Caco-2 (cell line): ENCODE measurements at regions not wholly inside any gene's neighbourhood (a gene's known extent, or its start where the extent isn't known, plus 50 kb on each side); places are given as distances from the start of the nearest gene placed in this dataset.
A peak's percentile ranks its signal among the peaks of the same experiment; 100 is the strongest.

ENCODE experiments used
- BruUV-seq: library from RNA; stranded (reverse); fragments of 400-500 nt; replicated peaks from 2 replicates; lab custom pipeline; 2021; lab: Mats Ljungman, UMichigan
- CTCF ChIA-PET: fragments of 300-600 bp; sonication (Branson Sonifier 250); formaldehyde crosslinking; loops from one replicate; lab custom pipeline; 2022; ENCODE audit warnings: antibody characterized with exemption; lab: Charles Lee
- POLR2A ChIA-PET: fragments of 300-600 bp; sonication (Branson Sonifier 250); formaldehyde crosslinking; loops from one replicate; lab custom pipeline; 2022; ENCODE audit warnings: antibody characterized with exemption; lab: Charles Lee
- DNase-seq, 2 experiments: peaks; one replicate each; pipeline versions ENCODE4 v3.0.0 to v3.0.0-alpha.2; 2020 to 2022
- H3K27me3 ChIP-seq: replicated peaks from 2 replicates; pipeline ENCODE4 v1.6.0; 2011; ENCODE audit warnings: low read length; ENCODE audit not compliant: control insufficient read depth, insufficient read depth
- H3K36me3 ChIP-seq: 2 replicates; pipeline ENCODE4 v1.5.1; 2011; ENCODE audit warnings: low read length; ENCODE audit not compliant: control insufficient read depth, insufficient read depth
- H3K4me1 ChIP-seq: fragments of 250-450 bp; sonication (Bioruptor Pico); 2 replicates; pipeline ENCODE4 v1.5.1; 2020; ENCODE audit warnings: mild to moderate bottlenecking
- H3K4me3 ChIP-seq: 2 replicates; pipeline ENCODE4 v1.5.1; 2011; ENCODE audit warnings: low read depth, mild to moderate bottlenecking, control low read depth, low read length
- H3K9me3 ChIP-seq: fragments of 250-450 bp; sonication (Bioruptor Pico); 2 replicates; pipeline ENCODE4 v1.5.1; 2020; ENCODE audit warnings: mild to moderate bottlenecking, moderate library complexity
- H3K27ac Mint-ChIP-seq: one replicate; pipeline ENCODE4 v1.8.0; 2022; ENCODE audit warnings: mixed read lengths; ENCODE audit not compliant: unreplicated experiment
- H3K27me3 Mint-ChIP-seq: one replicate; pipeline ENCODE4 v1.8.0; 2022; ENCODE audit warnings: mixed read lengths; ENCODE audit not compliant: insufficient read depth, unreplicated experiment
- H3K36me3 Mint-ChIP-seq: one replicate; pipeline ENCODE4 v1.8.0; 2022; ENCODE audit warnings: mild to moderate bottlenecking, mixed read lengths; ENCODE audit not compliant: insufficient read depth, unreplicated experiment
- H3K4me1 Mint-ChIP-seq: one replicate; pipeline ENCODE4 v1.8.0; 2022; ENCODE audit warnings: low read depth, mixed read lengths; ENCODE audit not compliant: unreplicated experiment
- H3K4me3 Mint-ChIP-seq: one replicate; pipeline ENCODE4 v1.8.0; 2022; ENCODE audit warnings: mild to moderate bottlenecking, moderate library complexity, mixed read lengths; ENCODE audit not compliant: unreplicated experiment
- H3K9me3 Mint-ChIP-seq: one replicate; pipeline ENCODE4 v1.8.0; 2022; ENCODE audit warnings: mixed read lengths; ENCODE audit not compliant: unreplicated experiment
- CTCF ChIP-seq, 2 experiments: fragments of 200-600 bp in 1 of 2; IDR thresholded peaks; 1 replicate in 1 of 2; 2 replicates in 1 of 2; pipeline versions ENCODE4 v1.5.1 to v1.8.0; 2011 to 2022; ENCODE audit warnings: antibody characterized with exemption in 1 of 2, control low read depth in 1 of 2, inconsistent platforms in 1 of 2, low read depth in 1 of 2, low read length in 1 of 2, mild to moderate bottlenecking in 1 of 2, moderate library complexity in 1 of 2; ENCODE audit not compliant: insufficient read depth in 1 of 2, severe bottlenecking in 1 of 2, unreplicated experiment in 1 of 2
- intact Hi-C: fragments of 100-400 bp; cut with micrococcal nuclease; formaldehyde crosslinking; loops from one replicate; pipeline ENCODE4 v1.10.0; 2022; ENCODE audit not compliant: unreplicated experiment

GRCh38 chr16:66278111-66278531 is 88.4 kb upstream of the CDH5 start:
- no peak overlapping the region for H3K4me3 ChIP-seq
- H3K4me1 Mint-ChIP-seq = peaks cover 25% of the 10 kb centered on the region
- H3K27me3 ChIP-seq = no peaks in the 10 kb centered on the region
- H3K27me3 Mint-ChIP-seq = peaks cover 7% of the 10 kb centered on the region
- DNase-seq = peak; percentile 79 to 83
- H3K4me1 ChIP-seq = peaks cover 16% of the 10 kb centered on the region
- peaks cover 5% of the 10 kb centered on the region for H3K9me3 ChIP-seq
- H3K36me3 Mint-ChIP-seq = peaks cover 12% of the 10 kb centered on the region
- H3K27ac Mint-ChIP-seq = peak overlapping the region; percentile 78
- peak overlapping the region; percentile 42 for H3K4me3 Mint-ChIP-seq
- no TSS peak for BruUV-seq
- no peak for TF ChIP-seq CTCF (IDR thresholded peaks at IDR 0.05; ENCODE audit: insufficient read depth in 1 of 2, low read depth in 1 of 2, low read length in 1 of 2, severe bottlenecking in 1 of 2, unreplicated experiment in 1 of 2)
- POLR2A ChIA-PET = no interaction called here
- intact Hi-C loops = loop anchor here (1.0 to 10.0 kb wide), 2 partner anchors 125 to 1153 kb away; partner anchors contain the start of gene CDH11
- H3K36me3 ChIP-seq = no peaks in the 10 kb centered on the region
- CTCF ChIA-PET = interaction anchor here (0.6 to 1.3 kb wide), 6 partner anchors 19 to 175 kb away, joined by 3 to 4 read pairs (median 3); no protein-coding TSS in a partner anchor
- H3K9me3 Mint-ChIP-seq = peaks cover 10% of the 10 kb centered on the region

- ChIA-PET POLR2A (no interaction called here), CTCF (interaction anchor here (0.7 to 1.9 kb wide), 4 partner anchors 37 to 207 kb away, joined by 3 to 9 read pairs (median 3); no protein-coding TSS in a partner anchor)
- intact Hi-C loops = loop anchor here (1.0 to 10.0 kb wide), 2 partner anchors 124 to 1153 kb away; partner anchors contain the start of gene CDH11
- Histone ChIP-seq H3K9me3 (peaks cover 5% of the 10 kb centered on the region), H3K36me3 (no peaks in the 10 kb centered on the region), H3K4me3 (no peak overlapping the region), H3K27me3 (no peaks in the 10 kb centered on the region), H3K4me1 (peaks cover 16% of the 10 kb centered on the region)
- no peak for TF ChIP-seq CTCF (IDR thresholded peaks at IDR 0.05; ENCODE audit: insufficient read depth in 1 of 2, low read depth in 1 of 2, low read length in 1 of 2, severe bottlenecking in 1 of 2, unreplicated experiment in 1 of 2)
- no peak for DNase-seq
- BruUV-seq = no TSS peak
- Mint-ChIP-seq H3K4me1 (peaks cover 25% of the 10 kb centered on the region), H3K4me3 (peak overlapping the region; percentile 42), H3K27ac (peak overlapping the region; percentile 78), H3K9me3 (peaks cover 10% of the 10 kb centered on the region), H3K27me3 (peaks cover 7% of the 10 kb centered on the region), H3K36me3 (peaks cover 12% of the 10 kb centered on the region)
Measured at GRCh38 chr16:66277311-66278070, 89.0 kb upstream of the CDH5 start.

GRCh38 chr16:66275775-66276428 is 90.6 kb upstream of the CDH5 start:
- H3K4me1 Mint-ChIP-seq = peaks cover 25% of the 10 kb centered on the region
- no peaks in the 10 kb centered on the region for H3K36me3 ChIP-seq
- peaks cover 10% of the 10 kb centered on the region for H3K9me3 Mint-ChIP-seq
- H3K36me3 Mint-ChIP-seq = peaks cover 12% of the 10 kb centered on the region
- H3K9me3 ChIP-seq = peaks cover 5% of the 10 kb centered on the region
- CTCF ChIA-PET = interaction anchor here (0.6 to 1.9 kb wide), 5 partner anchors 30 to 123 kb away, joined by 3 to 9 read pairs (median 4); no protein-coding TSS in a partner anchor
- no peak overlapping the region for H3K4me3 ChIP-seq
- no TSS peak for BruUV-seq
- H3K4me3 Mint-ChIP-seq = no peak overlapping the region
- intact Hi-C loops = loop anchor here (1.0 to 10.0 kb wide), 2 partner anchors 39 to 1151 kb away; partner anchors contain the start of gene CDH11
- peak; percentile 61 to 62 for TF ChIP-seq CTCF (IDR thresholded peaks at IDR 0.05; ENCODE audit: insufficient read depth in 1 of 2, low read depth in 1 of 2, low read length in 1 of 2, severe bottlenecking in 1 of 2, unreplicated experiment in 1 of 2)
- no peak overlapping the region for H3K27ac Mint-ChIP-seq
- H3K4me1 ChIP-seq = peaks cover 18% of the 10 kb centered on the region
- POLR2A ChIA-PET = no interaction called here
- H3K27me3 Mint-ChIP-seq = peaks cover 5% of the 10 kb centered on the region
- no peaks in the 10 kb centered on the region for H3K27me3 ChIP-seq
- peak; percentile 60 to 71 for DNase-seq
